Activated T-cell treated with anti-CD3 and anti-CD28 coated beads for 4 hours (primary cell): ENCODE measurements at regions not wholly inside any gene's neighbourhood (a gene's known extent, or its start where the extent isn't known, plus 50 kb on each side); places are given as distances from the start of the nearest gene placed in this dataset.

Source experiments
- DNase-seq: peaks from one replicate; pipeline ENCODE4 v3.0.0-alpha.2; 2020

DNA sequence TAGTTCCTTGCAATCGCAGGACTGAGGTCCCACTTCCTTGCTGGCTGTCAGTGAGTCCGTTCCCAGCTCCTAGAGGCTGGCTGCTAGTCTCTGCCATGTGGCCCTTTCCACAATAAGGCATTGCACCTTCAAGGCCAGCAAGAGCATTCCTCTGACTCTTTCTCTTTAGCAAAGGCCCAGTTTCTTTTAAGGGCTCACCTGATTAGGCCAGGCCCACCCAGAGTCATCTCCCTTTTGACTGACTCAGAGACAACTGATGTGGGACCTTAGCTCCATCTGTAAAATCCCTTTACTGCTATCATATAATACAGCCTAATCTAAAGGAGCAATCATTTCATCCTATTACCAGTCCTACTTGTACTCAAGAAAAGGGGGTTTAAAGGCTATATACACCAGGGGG is 278.2 kb downstream of the SLC4A3 start:
- DNase-seq: no peak

- no peak for DNase-seq
Measured at GRCh38 chr2:219906114-219907010, 278.9 kb downstream of the SLC4A3 start.

- DNase-seq: no peak
Measured at GRCh38 chr2:219907011-219907365, 279.6 kb downstream of the SLC4A3 start.

DNA sequence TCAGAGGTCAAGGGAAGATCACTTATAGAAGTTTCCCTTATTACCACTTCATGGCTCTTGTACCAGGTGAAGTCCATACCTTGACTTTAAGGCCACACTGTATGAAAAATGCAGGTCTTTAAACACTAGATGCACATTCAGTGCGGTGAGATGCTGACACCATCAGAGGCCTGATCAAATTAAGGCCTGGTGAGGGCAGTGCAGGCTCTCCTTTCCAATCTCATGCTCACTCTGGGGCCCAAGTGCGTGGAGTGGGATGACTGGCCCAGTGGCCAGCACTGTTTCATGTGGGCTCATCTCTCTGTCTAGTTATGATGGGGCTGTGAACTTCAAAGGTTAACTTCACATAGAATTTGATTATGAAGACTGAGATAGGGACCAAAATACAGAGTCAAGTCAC is 281.1 kb downstream of the SLC4A3 start:
- no peak for DNase-seq

GRCh38 chr2:219911541-219911940 is 284.1 kb downstream of the SLC4A3 start:
- no peak for DNase-seq

DNA sequence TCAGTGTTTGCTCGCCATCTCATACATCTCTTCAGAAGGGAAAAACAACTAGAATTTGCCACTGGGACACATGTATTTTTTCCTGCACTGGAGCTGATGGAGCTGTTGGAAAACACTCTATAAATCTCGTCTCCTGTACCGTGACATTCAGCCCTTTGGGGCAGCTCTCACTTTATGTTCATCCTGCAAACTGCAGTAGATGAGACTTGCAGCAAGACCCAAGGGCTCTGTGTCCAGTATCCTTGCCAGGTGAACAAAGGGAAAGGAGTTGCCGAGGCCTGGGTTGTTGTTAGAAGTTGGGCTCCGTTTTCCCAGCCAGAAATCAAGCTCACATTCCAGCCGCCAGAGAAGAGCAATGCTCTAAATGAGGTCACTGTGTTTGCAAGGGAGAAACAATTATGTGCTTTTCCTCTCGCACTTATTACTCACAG is 285.1 kb downstream of the SLC4A3 start:
- no peak for DNase-seq

GRCh38 chr2:219914577-219914976 is 287.1 kb downstream of the SLC4A3 start:
- no peak for DNase-seq

- no peak for DNase-seq
Measured at GRCh38 chr2:219916281-219916680, 288.9 kb downstream of the SLC4A3 start.

DNA sequence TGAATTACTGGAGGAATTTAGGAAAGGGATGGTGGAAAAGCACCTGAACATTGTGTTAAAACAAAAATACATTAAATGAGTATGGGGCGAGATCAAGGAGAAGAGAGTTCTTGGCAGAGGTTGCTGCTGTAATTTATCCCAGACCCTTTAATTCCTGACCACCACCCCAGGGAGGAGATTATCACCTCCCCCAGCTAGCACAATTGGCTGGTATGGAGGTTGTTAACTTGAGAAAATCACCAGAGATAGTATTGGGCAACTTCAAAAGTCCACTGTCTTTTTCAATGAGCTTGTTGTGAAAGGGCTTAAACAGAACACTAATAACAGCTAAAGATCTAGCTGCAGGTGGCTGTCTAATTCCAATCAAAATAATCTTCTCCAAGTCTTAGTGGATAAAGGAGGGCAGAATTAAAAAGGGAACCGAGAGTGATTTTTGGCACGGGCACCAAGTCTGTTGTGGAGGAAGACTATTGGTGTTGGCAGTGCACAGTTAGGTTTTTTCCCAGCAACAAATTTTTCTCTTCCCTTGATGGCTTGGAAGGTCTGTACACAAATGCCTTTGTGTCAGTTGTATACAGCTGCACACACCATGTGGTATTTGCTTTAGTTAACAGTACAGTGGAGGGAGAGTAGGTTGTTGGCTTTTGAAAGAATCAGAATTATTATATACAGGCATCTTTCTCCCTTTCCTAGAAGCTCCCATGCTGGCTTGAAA is 289.5 kb downstream of the SLC4A3 start:
- DNase-seq: no peak

- no peak for DNase-seq
Measured at GRCh38 chr2:219918254-219918653, 290.8 kb downstream of the SLC4A3 start.

DNA sequence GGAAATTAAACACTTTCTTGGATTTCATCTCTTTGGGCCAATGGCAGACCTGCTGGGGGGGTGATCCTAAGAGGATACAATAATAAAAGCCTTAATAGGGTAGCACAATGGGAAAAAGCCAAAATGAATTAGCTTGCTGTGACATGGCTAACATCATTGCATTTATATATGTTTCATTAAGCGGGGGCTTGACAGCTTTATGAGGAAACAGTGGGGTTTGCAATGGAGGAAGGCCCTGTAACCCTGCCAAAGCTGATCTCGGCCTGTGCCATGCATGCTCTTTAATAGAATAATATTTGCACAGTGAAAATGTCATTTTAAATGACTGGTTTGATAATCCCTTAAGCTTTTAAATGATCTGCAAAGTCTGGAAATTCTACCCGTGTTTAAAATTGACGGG is 291.5 kb downstream of the SLC4A3 start:
- DNase-seq: no peak

DNA sequence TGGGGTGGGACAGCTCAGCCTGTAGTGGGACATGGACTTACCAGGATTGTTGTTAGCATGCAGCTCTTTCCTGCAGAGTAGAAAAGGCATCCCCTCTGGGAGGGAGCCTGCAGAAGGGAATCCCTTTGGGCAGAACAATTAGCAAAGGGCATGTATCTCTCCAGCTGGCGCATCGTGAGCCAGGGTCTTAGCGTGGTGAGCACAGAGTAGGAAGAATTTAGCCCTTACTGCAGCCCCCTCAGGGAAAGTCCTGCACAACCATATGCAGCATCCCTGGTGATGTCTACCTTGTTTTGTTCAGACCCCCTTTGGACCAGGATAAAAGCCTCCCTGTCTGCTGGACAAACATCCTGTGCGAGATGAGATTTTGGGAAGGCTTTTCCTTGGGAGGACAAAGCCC is 292.1 kb downstream of the SLC4A3 start:
- DNase-seq: no peak

GRCh38 chr2:219929835-219930234 is 302.4 kb downstream of the SLC4A3 start:
- DNase-seq: no peak

- DNase-seq: no peak
Measured at GRCh38 chr2:219939647-219940046, 312.2 kb downstream of the SLC4A3 start.

- DNase-seq: no peak
Measured at GRCh38 chr2:219944866-219945265, 317.4 kb downstream of the SLC4A3 start.

DNA sequence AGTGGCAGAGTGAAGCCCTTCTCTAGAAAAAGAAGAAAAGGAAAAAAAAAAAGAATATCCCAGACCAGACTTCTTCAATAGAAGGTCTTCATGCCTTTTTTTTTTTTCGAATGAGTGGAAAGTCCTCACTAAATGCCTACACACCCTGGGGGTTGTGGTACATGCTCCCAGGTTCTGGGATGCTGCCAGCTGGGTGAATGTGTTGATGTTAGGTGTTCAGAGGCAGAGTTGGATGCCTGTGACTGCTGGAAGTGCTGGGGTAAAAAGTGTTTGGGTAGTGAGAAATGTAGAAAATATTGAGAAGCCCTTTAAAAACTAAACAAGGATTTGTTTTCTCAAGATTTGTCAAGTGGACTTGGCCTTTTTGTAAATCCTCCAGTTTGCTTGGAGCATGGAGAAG is 318.6 kb downstream of the SLC4A3 start:
- DNase-seq: no peak

DNA sequence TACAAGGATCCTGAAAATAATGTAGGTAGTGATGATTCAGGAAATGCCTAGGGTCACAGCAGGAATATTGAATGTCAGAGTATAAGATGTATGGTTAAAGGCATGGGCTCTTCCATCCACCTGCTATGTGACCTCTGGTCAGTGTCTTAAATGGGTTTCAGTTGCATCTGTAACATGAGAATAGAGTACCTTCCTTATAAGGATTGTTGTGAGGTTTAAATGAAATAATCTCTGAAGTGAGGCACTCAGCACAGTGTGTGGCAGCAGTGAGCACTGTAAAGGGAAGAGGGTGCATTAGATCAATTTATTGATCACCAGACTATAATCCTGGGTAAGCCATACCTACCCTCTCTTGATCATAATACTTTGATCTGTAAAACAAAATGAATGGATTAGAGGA is 319.1 kb downstream of the SLC4A3 start:
- no peak for DNase-seq

GRCh38 chr2:219947575-219947974 is 320.1 kb downstream of the SLC4A3 start:
- no peak for DNase-seq

- DNase-seq: no peak
Measured at GRCh38 chr2:219949053-219949452, 321.6 kb downstream of the SLC4A3 start.

DNA sequence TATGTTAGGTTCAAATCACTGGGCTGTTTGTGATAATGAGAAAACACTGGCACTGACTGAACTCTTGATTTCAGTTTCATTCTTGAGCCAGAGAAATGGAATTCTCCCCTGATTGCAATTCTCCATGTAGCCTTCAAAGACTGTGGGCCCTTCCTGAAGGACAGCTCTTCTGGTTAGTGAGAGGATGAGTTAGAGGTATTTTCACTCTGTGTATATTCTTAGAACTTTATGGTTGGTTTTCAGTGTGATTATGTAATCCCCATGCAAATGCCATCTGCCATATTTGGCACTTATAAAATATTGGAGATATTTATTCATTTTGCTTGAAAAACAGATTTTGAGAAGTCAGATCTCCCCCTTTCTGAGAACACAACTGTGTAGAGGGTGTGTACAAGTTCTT is 323.7 kb downstream of the SLC4A3 start:
- DNase-seq: no peak

GRCh38 chr2:219954331-219954730 is 326.9 kb downstream of the SLC4A3 start:
- no peak for DNase-seq

- no peak for DNase-seq
Measured at GRCh38 chr2:219957820-219958219, 330.4 kb downstream of the SLC4A3 start.

GRCh38 chr2:219958941-219959340 is 331.5 kb downstream of the SLC4A3 start:
- no peak for DNase-seq

GRCh38 chr2:219959471-219959870 is 332.0 kb downstream of the SLC4A3 start:
- no peak for DNase-seq
